Tibial nerve (tissue), 4 donors: ENCODE measurements at regions not wholly inside any gene's neighbourhood (a gene's known extent, or its start where the extent isn't known, plus 50 kb on each side); places are given as distances from the start of the nearest gene placed in this dataset.

Source experiments
- DNase-seq, 2 donors: peaks; one replicate each; pipeline ENCODE4 v3.0.0-alpha.2; 2019; ENCODE audit warnings: low spot score in 2 of 2
- H3K27ac ChIP-seq, 4 donors: fragments of 200-600 bp; sonication (generic) in 3 of 4; one replicate each; pipeline ENCODE4 v1.5.1; 2017 to 2019; ENCODE audit warnings: mild to moderate bottlenecking in 1 of 4
- H3K27me3 ChIP-seq, 2 donors: fragments of 200-600 bp; sonication (generic) in 1 of 2; one replicate each; pipeline versions ENCODE4 v1.5.1 to v1.6.0; 2017 to 2019
- H3K36me3 ChIP-seq, 3 donors: fragments of 200-600 bp; sonication (generic); one replicate each; pipeline ENCODE4 v1.5.1; 2018 to 2019
- H3K4me1 ChIP-seq, 4 donors: fragments of 200-600 bp; sonication (generic) in 3 of 4; one replicate each; pipeline ENCODE4 v1.5.1; 2017 to 2019
- H3K4me3 ChIP-seq, 4 donors: fragments of 200-600 bp; sonication (generic) in 3 of 4; one replicate each; pipeline ENCODE4 v1.5.1; 2017 to 2019; ENCODE audit warnings: mild to moderate bottlenecking in 1 of 4, moderate library complexity in 1 of 4
- H3K9me3 ChIP-seq, 4 donors: fragments of 200-600 bp; sonication (generic) in 3 of 4; one replicate each; pipeline ENCODE4 v1.5.1; 2017 to 2019
- CTCF ChIP-seq, 5 experiments: fragments of 200-600 bp in 3 of 5; fragments of 450-650 bp in 2 of 5; sonication (generic) in 3 of 5; IDR thresholded peaks; one replicate each; pipeline ENCODE4 v1.5.1; 2016 to 2019; ENCODE audit warnings: antibody characterized with exemption in 5 of 5, mild to moderate bottlenecking in 3 of 5, moderate library complexity in 2 of 5
- EP300 ChIP-seq, 2 donors: sonication (generic); formaldehyde crosslinking; IDR thresholded peaks; one replicate each; pipeline ENCODE4 v1.6.1; 2017; ENCODE audit warnings: antibody characterized with exemption in 2 of 2, mild to moderate bottlenecking in 1 of 2
- POLR2A ChIP-seq, 2 donors: fragments of 450-650 bp; IDR thresholded peaks; one replicate each; pipeline ENCODE4 v1.6.1; 2017; ENCODE audit warnings: antibody characterized with exemption in 2 of 2, mild to moderate bottlenecking in 2 of 2, moderate library complexity in 2 of 2
- WGBS, 2 donors: methylation state at CpG; one replicate each; pipeline ENCODE4 v1.1.5; 2018; 5-methylcytosine and 5-hydroxymethylcytosine counted together

- no peaks in the 10 kb centered on the region for H3K4me1 ChIP-seq
- 31 to 59% methylated on average over 1 of the region's 1 CpG for WGBS, 2 donors
Measured at GRCh38 chr18:44514106-44514505, 166.6 kb upstream of the SETBP1 start.

GRCh38 chr18:44514766-44515165 lies 165.9 kb upstream of the SETBP1 start:
- no peak for TF ChIP-seq CTCF (IDR thresholded peaks at IDR 0.05)
- TF ChIP-seq POLR2A (IDR thresholded peaks at IDR 0.05) = no peak
- no peak for TF ChIP-seq EP300 (IDR thresholded peaks at IDR 0.05)
- Histone ChIP-seq H3K4me3 (no peak overlapping the region), H3K4me1 (no peaks in the 10 kb centered on the region), H3K36me3 (no peaks in the 10 kb centered on the region), H3K27ac (no peak overlapping the region), H3K9me3 (no peaks in the 10 kb centered on the region), H3K27me3 (no peaks in the 10 kb centered on the region)
- WGBS, 2 donors = 85 to 93% methylated on average over 1 of the region's 1 CpG
- no peak for DNase-seq

More at GRCh38 chr18:44514106-44514505, 166.6 kb upstream of the SETBP1 start:
- no peak for TF ChIP-seq CTCF (IDR thresholded peaks at IDR 0.05)
- TF ChIP-seq EP300 (IDR thresholded peaks at IDR 0.05) = no peak
- TF ChIP-seq POLR2A (IDR thresholded peaks at IDR 0.05) = no peak
- Histone ChIP-seq H3K36me3 (no peaks in the 10 kb centered on the region), H3K27me3 (no peaks in the 10 kb centered on the region), H3K4me3 (no peak overlapping the region), H3K9me3 (no peaks in the 10 kb centered on the region), H3K27ac (no peak overlapping the region)
- no peak for DNase-seq

GRCh38 chr18:44516450-44516849 lies 164.2 kb upstream of the SETBP1 start:
- no peaks in the 10 kb centered on the region for H3K36me3 ChIP-seq
- no peaks in the 10 kb centered on the region for H3K27me3 ChIP-seq
- no peaks in the 10 kb centered on the region for H3K9me3 ChIP-seq
- H3K27ac ChIP-seq = no peak overlapping the region
- WGBS, 2 donors = 50 to 52% methylated on average over 1 of the region's 1 CpG
- H3K4me3 ChIP-seq = no peak overlapping the region
- no peaks in the 10 kb centered on the region for H3K4me1 ChIP-seq
- DNase-seq = no peak
- TF ChIP-seq CTCF (IDR thresholded peaks at IDR 0.05) (no peak), EP300 (IDR thresholded peaks at IDR 0.05) (no peak), POLR2A (IDR thresholded peaks at IDR 0.05) (no peak)

GRCh38 chr18:44517136-44517535 lies 163.6 kb upstream of the SETBP1 start:
- no peak overlapping the region for H3K27ac ChIP-seq
- no peaks in the 10 kb centered on the region for H3K36me3 ChIP-seq
- H3K4me1 ChIP-seq = no peaks in the 10 kb centered on the region
- H3K27me3 ChIP-seq = no peaks in the 10 kb centered on the region
- TF ChIP-seq EP300 (IDR thresholded peaks at IDR 0.05) (no peak), POLR2A (IDR thresholded peaks at IDR 0.05) (no peak), CTCF (IDR thresholded peaks at IDR 0.05) (no peak)
- DNase-seq = no peak
- no peak overlapping the region for H3K4me3 ChIP-seq
- no peaks in the 10 kb centered on the region for H3K9me3 ChIP-seq
- 62 to 79% methylated on average over 3 of the region's 3 CpGs for WGBS, 2 donors

GRCh38 chr18:44518091-44518615 lies 162.5 kb upstream of the SETBP1 start:
- no peaks in the 10 kb centered on the region for H3K4me1 ChIP-seq
- no peak for DNase-seq
- no peaks in the 10 kb centered on the region for H3K36me3 ChIP-seq
- no peaks in the 10 kb centered on the region for H3K27me3 ChIP-seq
- no peak overlapping the region for H3K4me3 ChIP-seq
- no peaks in the 10 kb centered on the region for H3K9me3 ChIP-seq
- no peak overlapping the region for H3K27ac ChIP-seq
- WGBS, 2 donors = 75 to 76% methylated on average over 4 of the region's 4 CpGs
- TF ChIP-seq CTCF (IDR thresholded peaks at IDR 0.05) (no peak), EP300 (IDR thresholded peaks at IDR 0.05) (no peak), POLR2A (IDR thresholded peaks at IDR 0.05) (no peak)
